HepG2 (cell line): ENCODE measurements at regions not wholly inside any gene's neighbourhood (a gene's known extent, or its start where the extent isn't known, plus 50 kb on each side); places are given as distances from the start of the nearest gene placed in this dataset.

Experiments used
- ATAC-seq: fragments of 200-7000 bp; cut with Tn5 transposase; 3 replicates; pipeline ENCODE4 v1.9.1; 2020; ENCODE audit warnings: mild to moderate bottlenecking, moderate library complexity
- BruUV-seq: library from RNA; stranded (reverse); fragments of 400-500 nt; replicated peaks from 2 replicates; lab custom pipeline; 2021; lab: Mats Ljungman, UMichigan
- CTCF ChIA-PET: fragments of 300-600 bp; formaldehyde crosslinking; extraction: SDS; loops from one replicate; lab custom pipeline; 2021; ENCODE audit warnings: low total read pairs, inconsistent platforms, low intra/inter-chr PET ratio; lab: Yijun Ruan, JAX
- POLR2A ChIA-PET: fragments of 350-600 bp; sonication (Branson Sonifier 250); formaldehyde crosslinking; loops from one replicate; lab custom pipeline; 2020; ENCODE audit warnings: antibody characterized with exemption, inconsistent platforms; lab: Yijun Ruan, JAX
- DNase-seq: peaks from one replicate; pipeline ENCODE4 v3.0.0-alpha.2; 2015; ENCODE audit warnings: low spot score
- FAIRE-seq: peaks from 3 replicates; lab custom pipeline; 2011; peaks lifted over from hg19 to GRCh38; lab: Jason Lieb, UNC
- H2AFZ ChIP-seq: one replicate; pipeline ENCODE4 v1.6.1; 2011; ENCODE audit warnings: low read length, inconsistent platforms
- H3K27ac ChIP-seq: fragments of 300-600 bp; 3 replicates; pipeline ENCODE4 v1.8.0; 2011; ENCODE audit warnings: mixed run types, mild to moderate bottlenecking, mixed read lengths, low read length, inconsistent platforms; ENCODE audit not compliant: insufficient read depth; ENCODE audit errors: extremely low read length
- H3K27me3 ChIP-seq, 2 experiments: fragments of 200-600 bp in 1 of 2; 2 replicates in 1 of 2; 3 replicates in 1 of 2; pipeline versions ENCODE4 v1.6.0 to v1.8.0; 2011; ENCODE audit warnings: low read length in 2 of 2, mild to moderate bottlenecking in 2 of 2, moderate library complexity in 2 of 2, inconsistent platforms in 1 of 2; ENCODE audit not compliant: insufficient read depth in 2 of 2, control insufficient read depth in 1 of 2
- H3K36me3 ChIP-seq, 2 experiments: fragments of 200-600 bp in 1 of 2; replicated peaks in 1 of 2; 2 replicates in 1 of 2; 3 replicates in 1 of 2; pipeline versions ENCODE4 v1.5.1 to v1.8.0; 2011; ENCODE audit warnings: low read length in 2 of 2, inconsistent platforms in 1 of 2; ENCODE audit not compliant: insufficient read depth in 2 of 2, control insufficient read depth in 1 of 2
- H3K4me1 ChIP-seq: 2 replicates; pipeline ENCODE4 v1.5.1; 2012; ENCODE audit warnings: low read length, inconsistent platforms; ENCODE audit not compliant: insufficient read depth
- H3K4me2 ChIP-seq: 2 replicates; pipeline ENCODE4 v1.6.0; 2011; ENCODE audit warnings: low read depth, low read length, inconsistent platforms
- H3K4me3 ChIP-seq, 3 experiments: fragments of 200-600 bp in 1 of 3; sonication (generic), shearing (Covaris generic) in 1 of 3; replicated peaks in 1 of 3; 2 replicates each; pipeline ENCODE4 v1.5.1; 2011 to 2016; ENCODE audit warnings: low read length in 3 of 3, inconsistent platforms in 2 of 3, low read depth in 2 of 3, mild to moderate bottlenecking in 2 of 3, control low read depth in 1 of 3, mixed read lengths in 1 of 3; ENCODE audit not compliant: insufficient read depth in 1 of 3
- H3K79me2 ChIP-seq: one replicate; pipeline ENCODE4 v1.6.1; 2011; ENCODE audit warnings: low read length, inconsistent platforms; ENCODE audit not compliant: insufficient read depth
- H3K9ac ChIP-seq: 2 replicates; pipeline ENCODE4 v1.6.0; 2011; ENCODE audit warnings: mild to moderate bottlenecking, low read depth, low read length, inconsistent platforms; ENCODE audit not compliant: insufficient read depth
- H3K9me3 ChIP-seq: 2 replicates; pipeline ENCODE4 v1.5.1; 2012; ENCODE audit warnings: mild to moderate bottlenecking, low read length
- H4K20me1 ChIP-seq: 2 replicates; pipeline ENCODE4 v1.6.0; 2011; ENCODE audit warnings: inconsistent platforms, mild to moderate bottlenecking, low read length, moderate library complexity; ENCODE audit not compliant: insufficient read depth
- GTF3A ChIP-seq: sonication (generic); formaldehyde crosslinking; conservative IDR thresholded peaks from 2 replicates; pipeline ENCODE4 v1.4.0; 2020; ENCODE audit warnings: mild to moderate bottlenecking, missing genetic modification reagents
- HOMEZ ChIP-seq: IDR thresholded peaks from 2 replicates; pipeline ENCODE4 v1.6.1; 2016; ENCODE audit warnings: low read depth
- IKZF4 ChIP-seq: sonication (generic); formaldehyde crosslinking; IDR thresholded peaks from 2 replicates; pipeline ENCODE4 v1.5.1; 2020; ENCODE audit warnings: borderline replicate concordance, mild to moderate bottlenecking, low read depth, missing genetic modification reagents; ENCODE audit errors: not compliant biosample characterization
- ZNF335 ChIP-seq: sonication (generic); formaldehyde crosslinking; IDR thresholded peaks from 2 replicates; pipeline ENCODE4 v1.4.0; 2020; ENCODE audit warnings: missing genetic modification reagents
- WGBS: methylation state at CpG from one replicate; pipeline ENCODE4 v1.1.6; 2017; ENCODE audit warnings: low lambda C conversion rate; 5-methylcytosine and 5-hydroxymethylcytosine counted together
- in situ Hi-C: cut with HindIII; loops from 2 replicates; pipeline ENCODE4 v1.10.0; 2017; ENCODE audit warnings: low pct_unique_long_range_greater_than_20kb; ENCODE audit not compliant: extremely low pct_ligation_motif_present
- intact Hi-C: fragments of 100-400 bp; cut with micrococcal nuclease; formaldehyde crosslinking; loops from one replicate; pipeline ENCODE4 v1.10.0; 2022; ENCODE audit not compliant: unreplicated experiment
- TF ChIP-seq, protein P1 (sequence below): sonication (generic); formaldehyde crosslinking; conservative IDR thresholded peaks from 2 replicates; pipeline ENCODE4 v1.4.0; 2020; ENCODE audit warnings: missing genetic modification reagents
- TF ChIP-seq, protein P2 (sequence below): sonication (generic); formaldehyde crosslinking; conservative IDR thresholded peaks from 2 replicates; pipeline ENCODE4 v1.4.0; 2020; ENCODE audit warnings: missing genetic modification reagents
- TF ChIP-seq, protein P3 (sequence below): sonication (generic); formaldehyde crosslinking; IDR thresholded peaks from 2 replicates; pipeline ENCODE4 v1.4.0; 2020; ENCODE audit warnings: missing genetic modification reagents

GRCh38 chr5:51598026-51598425, 214.8 kb downstream of the ISL1 start (continued):
- TF ChIP-seq, protein P1, sequence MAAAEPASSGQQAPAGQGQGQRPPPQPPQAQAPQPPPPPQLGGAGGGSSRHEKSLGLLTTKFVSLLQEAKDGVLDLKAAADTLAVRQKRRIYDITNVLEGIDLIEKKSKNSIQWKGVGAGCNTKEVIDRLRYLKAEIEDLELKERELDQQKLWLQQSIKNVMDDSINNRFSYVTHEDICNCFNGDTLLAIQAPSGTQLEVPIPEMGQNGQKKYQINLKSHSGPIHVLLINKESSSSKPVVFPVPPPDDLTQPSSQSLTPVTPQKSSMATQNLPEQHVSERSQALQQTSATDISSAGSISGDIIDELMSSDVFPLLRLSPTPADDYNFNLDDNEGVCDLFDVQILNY (CRISPR knock-in tag): no peak

GRCh38 chr5:51599587-51599986, 216.3 kb downstream of the ISL1 start:
- H3K79me2 ChIP-seq: no peaks in the 10 kb centered on the region
- no peak overlapping the region for H2AFZ ChIP-seq
- no peak overlapping the region for H3K4me2 ChIP-seq
- H3K4me3 ChIP-seq: no peak overlapping the region
- ATAC-seq (no peak), FAIRE-seq (no peak), DNase-seq (no peak)
- intact Hi-C loops: no loop called here
- H3K36me3 ChIP-seq: no peaks in the 10 kb centered on the region
- in situ Hi-C loops: no loop called here
- H3K27me3 ChIP-seq: no peaks in the 10 kb centered on the region
- ChIA-PET CTCF (no interaction called here), POLR2A (no interaction called here)
- H3K27ac ChIP-seq: no peak overlapping the region
- BruUV-seq: no TSS peak
- no peaks in the 10 kb centered on the region for H3K4me1 ChIP-seq
- no peaks in the 10 kb centered on the region for H4K20me1 ChIP-seq
- H3K9ac ChIP-seq: no peak overlapping the region
- TF ChIP-seq HOMEZ (CRISPR knock-in tag): no peak
- TF ChIP-seq ZNF335 (CRISPR knock-in tag): no peak
- TF ChIP-seq, protein P2, sequence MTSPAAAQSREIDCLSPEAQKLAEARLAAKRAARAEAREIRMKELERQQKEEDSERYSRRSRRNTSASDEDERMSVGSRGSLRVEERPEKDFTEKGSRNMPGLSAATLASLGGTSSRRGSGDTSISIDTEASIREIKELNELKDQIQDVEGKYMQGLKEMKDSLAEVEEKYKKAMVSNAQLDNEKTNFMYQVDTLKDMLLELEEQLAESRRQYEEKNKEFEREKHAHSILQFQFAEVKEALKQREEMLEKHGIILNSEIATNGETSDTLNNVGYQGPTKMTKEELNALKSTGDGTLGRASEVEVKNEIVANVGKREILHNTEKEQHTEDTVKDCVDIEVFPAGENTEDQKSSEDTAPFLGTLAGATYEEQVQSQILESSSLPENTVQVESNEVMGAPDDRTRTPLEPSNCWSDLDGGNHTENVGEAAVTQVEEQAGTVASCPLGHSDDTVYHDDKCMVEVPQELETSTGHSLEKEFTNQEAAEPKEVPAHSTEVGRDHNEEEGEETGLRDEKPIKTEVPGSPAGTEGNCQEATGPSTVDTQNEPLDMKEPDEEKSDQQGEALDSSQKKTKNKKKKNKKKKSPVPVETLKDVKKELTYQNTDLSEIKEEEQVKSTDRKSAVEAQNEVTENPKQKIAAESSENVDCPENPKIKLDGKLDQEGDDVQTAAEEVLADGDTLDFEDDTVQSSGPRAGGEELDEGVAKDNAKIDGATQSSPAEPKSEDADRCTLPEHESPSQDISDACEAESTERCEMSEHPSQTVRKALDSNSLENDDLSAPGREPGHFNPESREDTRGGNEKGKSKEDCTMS: no peak
- TF ChIP-seq, protein P3, sequence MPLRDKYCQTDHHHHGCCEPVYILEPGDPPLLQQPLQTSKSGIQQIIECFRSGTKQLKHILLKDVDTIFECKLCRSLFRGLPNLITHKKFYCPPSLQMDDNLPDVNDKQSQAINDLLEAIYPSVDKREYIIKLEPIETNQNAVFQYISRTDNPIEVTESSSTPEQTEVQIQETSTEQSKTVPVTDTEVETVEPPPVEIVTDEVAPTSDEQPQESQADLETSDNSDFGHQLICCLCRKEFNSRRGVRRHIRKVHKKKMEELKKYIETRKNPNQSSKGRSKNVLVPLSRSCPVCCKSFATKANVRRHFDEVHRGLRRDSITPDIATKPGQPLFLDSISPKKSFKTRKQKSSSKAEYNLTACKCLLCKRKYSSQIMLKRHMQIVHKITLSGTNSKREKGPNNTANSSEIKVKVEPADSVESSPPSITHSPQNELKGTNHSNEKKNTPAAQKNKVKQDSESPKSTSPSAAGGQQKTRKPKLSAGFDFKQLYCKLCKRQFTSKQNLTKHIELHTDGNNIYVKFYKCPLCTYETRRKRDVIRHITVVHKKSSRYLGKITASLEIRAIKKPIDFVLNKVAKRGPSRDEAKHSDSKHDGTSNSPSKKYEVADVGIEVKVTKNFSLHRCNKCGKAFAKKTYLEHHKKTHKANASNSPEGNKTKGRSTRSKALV (CRISPR knock-in tag): no peak
- no peak for TF ChIP-seq IKZF4 (CRISPR knock-in tag)
- TF ChIP-seq GTF3A (CRISPR knock-in tag): no peak
- 2% methylated on average over 1 of the region's 1 CpG for WGBS
- H3K9me3 ChIP-seq: no peaks in the 10 kb centered on the region
